GM13977 (cell line): ENCODE measurements at regions not wholly inside any gene's neighbourhood (a gene's known extent, or its start where the extent isn't known, plus 50 kb on each side); places are given as distances from the start of the nearest gene placed in this dataset.

Experiments used
- DNase-seq: peaks from one replicate; pipeline ENCODE4 v3.0.0; 2012; ENCODE audit warnings: low spot score
- in situ Hi-C: fragments of 300-500 bp; cut with MboI; formaldehyde crosslinking; loops from one replicate; pipeline ENCODE4 v1.12.0; 2022; ENCODE audit warnings: low sequenced_read_pairs, low pct_unique_long_range_greater_than_20kb, mixed read lengths, inconsistent platforms; ENCODE audit not compliant: unreplicated experiment
- TF ChIP-seq, protein P1 (sequence below): IDR thresholded peaks from 2 replicates; pipeline ENCODE4 v1.5.1; 2012; ENCODE audit warnings: mild to moderate bottlenecking, control low read depth; ENCODE audit not compliant: insufficient read depth; ENCODE audit errors: extremely low read depth, missing control alignments

DNA sequence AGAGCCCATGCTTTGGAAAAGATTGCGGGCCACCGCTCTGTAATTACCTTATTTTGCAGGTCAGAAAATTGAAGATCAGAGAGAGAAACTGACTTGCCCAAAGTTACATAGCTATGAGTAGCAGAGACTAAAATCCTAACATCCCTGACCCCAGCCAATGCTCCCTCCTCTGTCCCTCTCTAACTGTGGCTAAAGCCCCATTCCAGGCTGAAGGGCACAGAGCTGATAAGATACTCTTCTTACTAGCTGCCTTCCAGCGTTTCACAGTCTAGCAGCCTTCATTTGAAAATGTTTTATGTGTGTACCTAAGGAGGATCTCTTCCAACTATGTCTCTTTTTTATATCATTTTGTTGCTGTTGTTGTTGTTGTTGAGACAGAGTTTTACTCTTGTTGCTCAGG is 81.4 kb upstream of the LRATD1 start:
- no peak for DNase-seq
- in situ Hi-C loops, result no loop called here
- TF ChIP-seq, protein P1, sequence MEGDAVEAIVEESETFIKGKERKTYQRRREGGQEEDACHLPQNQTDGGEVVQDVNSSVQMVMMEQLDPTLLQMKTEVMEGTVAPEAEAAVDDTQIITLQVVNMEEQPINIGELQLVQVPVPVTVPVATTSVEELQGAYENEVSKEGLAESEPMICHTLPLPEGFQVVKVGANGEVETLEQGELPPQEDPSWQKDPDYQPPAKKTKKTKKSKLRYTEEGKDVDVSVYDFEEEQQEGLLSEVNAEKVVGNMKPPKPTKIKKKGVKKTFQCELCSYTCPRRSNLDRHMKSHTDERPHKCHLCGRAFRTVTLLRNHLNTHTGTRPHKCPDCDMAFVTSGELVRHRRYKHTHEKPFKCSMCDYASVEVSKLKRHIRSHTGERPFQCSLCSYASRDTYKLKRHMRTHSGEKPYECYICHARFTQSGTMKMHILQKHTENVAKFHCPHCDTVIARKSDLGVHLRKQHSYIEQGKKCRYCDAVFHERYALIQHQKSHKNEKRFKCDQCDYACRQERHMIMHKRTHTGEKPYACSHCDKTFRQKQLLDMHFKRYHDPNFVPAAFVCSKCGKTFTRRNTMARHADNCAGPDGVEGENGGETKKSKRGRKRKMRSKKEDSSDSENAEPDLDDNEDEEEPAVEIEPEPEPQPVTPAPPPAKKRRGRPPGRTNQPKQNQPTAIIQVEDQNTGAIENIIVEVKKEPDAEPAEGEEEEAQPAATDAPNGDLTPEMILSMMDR, result no peak

DNA sequence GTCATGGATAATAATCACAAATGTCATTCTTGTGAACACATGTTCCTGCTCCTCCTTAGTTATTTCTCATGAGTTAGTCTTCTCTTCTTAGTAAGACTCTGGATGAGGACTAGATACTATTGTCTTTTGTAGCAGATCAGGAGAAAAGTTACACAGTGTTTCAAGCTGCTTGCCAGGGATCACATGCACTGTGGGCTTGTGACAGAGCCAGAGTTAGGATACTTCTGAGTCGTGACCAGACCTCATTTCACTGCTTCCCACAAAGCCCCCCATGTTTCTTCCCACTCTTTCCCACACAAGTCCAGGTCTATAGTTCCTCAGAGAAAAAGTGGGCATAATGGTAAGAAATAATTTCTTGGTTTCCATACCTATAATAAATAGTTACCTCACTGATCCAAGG is 80.2 kb upstream of the LRATD1 start:
- TF ChIP-seq, protein P1, result no peak
- in situ Hi-C loops, result no loop called here

DNA sequence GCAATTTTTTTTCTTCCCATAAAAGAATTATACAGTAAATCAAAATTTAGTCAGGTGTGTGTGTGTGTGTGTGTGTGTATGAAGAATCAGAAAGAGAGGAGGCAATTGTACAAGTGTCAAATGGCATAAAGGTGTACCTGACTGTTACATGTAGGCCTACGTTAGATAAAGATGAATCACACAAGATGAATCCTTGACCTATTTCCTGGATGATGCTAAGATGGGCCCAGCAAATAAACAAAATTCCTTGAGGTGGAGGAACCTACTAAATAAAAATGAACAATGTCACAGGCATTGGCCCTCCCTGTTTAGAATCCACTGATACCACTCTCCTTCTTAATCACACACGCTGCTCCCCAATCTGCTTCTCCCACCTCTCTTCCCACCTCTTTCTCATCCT is 79.7 kb upstream of the LRATD1 start:
- no peak for DNase-seq
- TF ChIP-seq, protein P1, result no peak
- in situ Hi-C loops, result no loop called here

More for the DNA sequence above, 80.2 kb upstream of the LRATD1 start:
- no peak for DNase-seq

DNA sequence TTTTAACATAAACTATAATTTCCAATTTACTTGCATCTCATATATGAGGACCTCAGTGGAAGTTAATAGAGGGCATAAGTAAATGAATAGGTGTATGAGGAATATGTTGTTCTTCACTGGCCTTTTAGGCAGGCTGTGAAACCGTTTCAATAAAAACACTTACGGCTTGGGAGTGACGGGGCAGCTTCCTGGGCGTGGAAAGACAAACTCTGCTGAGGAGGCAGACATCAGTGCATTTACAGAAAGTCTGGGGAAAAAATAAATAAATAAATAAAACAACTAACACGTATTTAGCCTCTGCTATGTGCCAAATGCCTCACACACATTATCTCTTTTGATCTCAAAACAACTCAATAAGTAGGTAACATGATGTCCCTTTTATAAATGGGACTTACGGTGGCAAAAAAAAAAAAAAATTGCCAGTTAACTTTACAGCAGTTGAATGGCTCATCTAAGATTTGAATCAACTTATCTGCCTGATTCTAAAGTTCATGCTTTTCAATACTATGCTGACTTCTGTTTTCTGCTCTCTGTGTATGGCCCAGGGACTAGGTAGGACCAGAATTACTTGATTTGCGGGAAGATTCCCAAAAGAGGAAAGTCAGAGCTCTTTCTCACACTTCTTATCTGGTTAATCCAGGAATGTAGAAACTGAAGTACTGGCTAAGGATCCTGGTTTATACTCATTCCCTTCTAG is 77.5 kb upstream of the LRATD1 start:
- no peak for DNase-seq
- TF ChIP-seq, protein P1, result no peak
- in situ Hi-C loops, result no loop called here

DNA sequence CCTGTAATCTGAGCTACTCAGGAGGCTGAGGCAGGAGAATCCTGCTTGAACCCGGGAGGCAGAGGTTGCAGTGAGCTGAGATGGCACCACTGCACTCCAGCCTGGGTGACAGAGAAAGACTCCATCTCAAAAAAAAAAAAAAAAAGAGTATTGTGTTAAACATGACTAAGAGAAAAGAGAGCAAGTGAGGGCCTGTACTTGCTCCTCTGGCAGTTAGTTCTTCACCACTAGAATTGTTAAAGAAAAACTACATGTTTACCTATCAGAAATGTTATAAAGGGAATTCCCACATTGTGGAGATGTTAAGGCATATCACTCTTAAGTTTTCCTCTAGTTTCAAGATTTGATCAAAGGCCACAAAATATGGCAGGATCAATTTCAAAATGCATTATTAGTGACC is 75.4 kb upstream of the LRATD1 start:
- no peak for DNase-seq
- in situ Hi-C loops, result no loop called here
- TF ChIP-seq, protein P1, result no peak

DNA sequence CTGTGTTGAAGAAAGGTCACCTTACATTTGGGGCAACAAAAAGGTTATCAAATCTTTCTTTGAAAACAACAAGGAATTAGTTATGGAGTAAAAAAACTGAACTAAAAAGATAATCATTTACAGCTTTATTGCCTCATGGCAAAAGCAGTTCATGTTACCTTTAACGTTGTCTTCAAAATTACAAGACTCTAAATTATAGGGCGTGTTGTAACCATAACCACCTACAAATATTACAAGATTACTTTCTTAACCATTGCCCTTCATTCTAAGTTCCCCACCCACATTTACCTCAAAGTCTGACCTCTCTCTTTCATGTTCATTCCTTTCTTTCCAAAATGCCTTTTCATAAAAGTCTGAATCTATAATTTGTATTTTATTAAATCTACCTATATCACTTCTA is 74.6 kb upstream of the LRATD1 start:
- TF ChIP-seq, protein P1, result no peak
- in situ Hi-C loops, result no loop called here

More for the DNA sequence above, 74.6 kb upstream of the LRATD1 start:
- DNase-seq, result no peak
